ENCODE measurements at regions not wholly inside any gene's neighbourhood (a gene's known extent, or its start where the extent isn't known, plus 50 kb on each side); places are given as distances from the start of the nearest gene placed in this dataset.

DNA sequence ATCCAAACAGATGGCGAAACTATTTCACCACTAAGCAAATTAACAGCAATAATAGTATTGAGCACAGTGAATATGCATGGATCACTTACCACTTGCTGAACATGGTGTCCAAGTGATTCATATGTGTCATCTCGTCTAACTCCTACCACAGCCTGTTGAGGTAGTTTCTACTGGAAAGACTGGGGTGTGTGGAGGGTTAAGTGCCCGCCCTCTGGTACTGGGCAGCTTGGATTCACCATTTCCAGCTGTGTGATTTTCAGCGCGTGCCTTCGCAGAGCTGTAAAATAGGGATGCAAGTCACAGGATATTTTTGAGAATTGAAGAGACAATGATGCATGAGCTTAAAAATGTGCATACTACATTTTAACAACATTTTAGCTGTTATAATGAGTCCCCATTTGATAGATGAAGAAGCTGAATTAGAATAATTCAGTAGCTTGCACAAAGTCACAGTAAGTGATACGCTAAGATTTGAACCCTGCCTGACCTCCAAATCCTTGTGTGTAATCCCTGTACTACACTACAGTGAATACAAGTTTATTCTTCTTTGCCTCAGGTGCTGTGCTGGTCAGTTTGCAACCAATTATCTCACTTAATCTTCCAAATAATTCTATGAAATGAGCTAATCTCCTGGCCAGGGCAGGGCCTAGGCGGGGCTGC is 75.2 kb upstream of the SIX2 start:
- H3K4me3 ChIP-seq (ENCODE audit: low read length), result no peak overlapping the region
- no peaks in the 10 kb centered on the region for H3K4me1 ChIP-seq (ENCODE audit: control insufficient read depth, insufficient read depth, low read length)
- H3K36me3 ChIP-seq (ENCODE audit: control insufficient read depth, insufficient read depth, low read length), result no peaks in the 10 kb centered on the region
- no peaks in the 10 kb centered on the region for H3K9me3 ChIP-seq (replicated peaks; ENCODE audit: control insufficient read depth, low read depth, low read length)
- 56% methylated on average over 6 of the region's 8 CpGs for WGBS (ENCODE audit: insufficient coverage)
- DNase-seq, result no peak
- peaks cover 2% of the 10 kb centered on the region for H3K27me3 ChIP-seq (ENCODE audit: control insufficient read depth, insufficient read depth, low read length)
- H3K27ac ChIP-seq (ENCODE audit: low read length), result no peak overlapping the region

DNA sequence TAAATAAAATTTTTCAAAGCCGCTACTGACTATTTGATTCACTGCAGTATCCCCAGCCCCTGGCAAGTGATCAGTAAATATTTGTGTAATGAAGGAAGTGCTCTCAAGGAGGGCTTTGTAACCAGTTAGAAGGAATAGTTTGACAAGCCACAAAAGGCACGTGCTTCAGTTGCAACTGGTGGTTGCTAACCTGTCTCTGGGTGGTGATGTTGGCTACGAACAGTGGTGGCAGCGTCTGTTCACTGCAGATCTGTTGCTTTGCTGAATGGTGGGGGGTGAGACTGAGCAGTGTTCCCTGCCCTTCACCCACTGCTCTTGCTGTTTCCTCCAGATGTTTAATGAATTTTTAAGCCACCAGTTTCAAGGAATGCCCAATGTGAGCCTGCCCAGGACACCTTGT is 73.9 kb upstream of the SIX2 start:
- Histone ChIP-seq H3K27ac (ENCODE audit: low read length) (no peak overlapping the region), H3K27me3 (ENCODE audit: control insufficient read depth, insufficient read depth, low read length) (peaks cover 2% of the 10 kb centered on the region), H3K4me3 (ENCODE audit: low read length) (no peak overlapping the region), H3K9me3 (replicated peaks; ENCODE audit: control insufficient read depth, low read depth, low read length) (no peaks in the 10 kb centered on the region), H3K4me1 (ENCODE audit: control insufficient read depth, insufficient read depth, low read length) (no peaks in the 10 kb centered on the region), H3K36me3 (ENCODE audit: control insufficient read depth, insufficient read depth, low read length) (no peaks in the 10 kb centered on the region)
- DNase-seq, result no peak
- WGBS (ENCODE audit: insufficient coverage), result 100% methylated on average over 1 of the region's 4 CpGs

DNA sequence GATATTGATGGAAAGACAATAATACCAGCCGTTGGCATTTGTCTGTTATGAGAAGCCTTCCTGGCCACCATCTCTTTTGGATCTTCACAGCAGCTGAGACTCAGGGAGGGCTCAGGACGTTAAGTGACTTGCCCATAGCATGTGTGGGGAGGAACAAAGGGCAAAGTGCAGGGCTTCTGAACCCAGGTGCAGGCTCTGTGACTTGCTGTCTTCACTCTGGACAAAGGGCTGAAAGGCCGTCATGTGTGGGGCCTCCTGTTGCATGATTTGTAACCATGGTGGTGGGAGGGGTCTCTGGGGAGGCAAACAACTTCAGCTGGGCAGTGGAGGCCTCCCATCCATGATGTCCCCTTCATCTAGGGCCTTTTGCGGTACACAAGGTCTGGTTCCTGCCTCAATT is 65.5 kb upstream of the SIX2 start:
- H3K27me3 ChIP-seq (ENCODE audit: control insufficient read depth, insufficient read depth, low read length), result peaks cover 6% of the 10 kb centered on the region
- DNase-seq, result no peak
- no peak overlapping the region for H3K4me3 ChIP-seq (ENCODE audit: low read length)
- peaks cover 2% of the 10 kb centered on the region for H3K9me3 ChIP-seq (replicated peaks; ENCODE audit: control insufficient read depth, low read depth, low read length)
- H3K4me1 ChIP-seq (ENCODE audit: control insufficient read depth, insufficient read depth, low read length), result peaks cover 13% of the 10 kb centered on the region
- H3K27ac ChIP-seq (ENCODE audit: low read length), result no peak overlapping the region
- WGBS (ENCODE audit: insufficient coverage), result 72% methylated on average over 3 of the region's 4 CpGs
- H3K36me3 ChIP-seq (ENCODE audit: control insufficient read depth, insufficient read depth, low read length), result no peaks in the 10 kb centered on the region

DNA sequence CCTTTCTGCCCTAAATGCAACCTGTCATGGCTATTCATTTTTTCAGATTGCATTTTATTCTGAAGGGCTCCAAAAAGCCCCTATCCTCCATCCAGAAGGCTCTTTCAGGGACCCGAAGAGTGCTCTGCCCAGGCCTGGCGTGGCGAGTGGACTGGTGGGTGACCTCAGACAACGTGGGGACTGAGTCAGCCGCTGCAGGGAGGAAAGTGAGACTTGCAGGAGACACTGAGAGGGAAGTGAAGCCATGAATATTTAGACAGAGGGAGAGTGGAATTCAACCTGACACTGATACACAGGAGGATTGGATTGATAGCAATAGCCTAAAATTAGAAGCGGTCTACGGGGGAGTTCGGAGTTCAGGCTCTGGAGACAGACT is 63.6 kb upstream of the SIX2 start:
- H3K27me3 ChIP-seq (ENCODE audit: control insufficient read depth, insufficient read depth, low read length), result peaks cover 6% of the 10 kb centered on the region
- no peak overlapping the region for H3K4me3 ChIP-seq (ENCODE audit: low read length)
- no peak overlapping the region for H3K27ac ChIP-seq (ENCODE audit: low read length)
- H3K36me3 ChIP-seq (ENCODE audit: control insufficient read depth, insufficient read depth, low read length), result no peaks in the 10 kb centered on the region
- H3K4me1 ChIP-seq (ENCODE audit: control insufficient read depth, insufficient read depth, low read length), result peaks cover 29% of the 10 kb centered on the region
- peaks cover 2% of the 10 kb centered on the region for H3K9me3 ChIP-seq (replicated peaks; ENCODE audit: control insufficient read depth, low read depth, low read length)
- 80% methylated on average over 5 of the region's 8 CpGs for WGBS (ENCODE audit: insufficient coverage)
- no peak for DNase-seq

DNA sequence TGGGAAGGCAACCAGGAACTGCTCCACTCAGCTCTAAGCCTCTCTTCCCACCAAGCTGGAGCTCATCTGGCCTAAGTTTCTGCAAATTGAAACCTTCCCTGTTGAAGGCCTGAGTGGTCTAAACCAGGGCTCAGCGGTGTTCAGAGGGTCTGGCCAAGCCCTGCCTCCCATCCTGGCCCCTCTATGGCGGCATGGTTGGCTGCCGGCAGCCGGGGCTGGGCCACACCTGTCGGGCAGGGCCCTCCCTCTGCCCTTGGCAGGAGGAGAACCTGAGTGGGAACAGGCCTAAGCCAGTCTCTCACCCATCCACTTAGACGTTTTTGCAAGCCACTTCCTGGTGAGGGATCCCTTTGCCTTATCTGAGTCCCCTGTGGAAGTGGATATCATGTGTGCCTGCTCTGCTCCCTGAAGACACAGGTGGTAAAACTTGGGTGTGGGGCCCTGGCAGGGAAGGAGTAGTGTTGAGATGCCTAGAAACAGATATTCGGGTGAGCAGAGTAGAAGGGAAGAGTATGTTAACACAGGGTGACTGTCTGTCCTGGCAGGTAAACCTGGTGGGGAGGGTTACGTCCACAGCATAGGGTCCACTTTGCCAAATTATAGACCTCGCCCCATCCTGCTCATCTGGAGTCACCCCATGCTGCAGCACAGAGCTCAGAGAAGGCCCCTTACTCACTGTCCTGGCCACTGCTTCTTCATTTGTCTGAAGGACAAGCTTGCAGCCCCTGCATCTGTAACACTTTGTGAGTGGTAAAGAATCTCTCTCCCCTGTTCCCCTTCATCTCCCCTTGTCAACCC is 63.0 kb upstream of the SIX2 start:
- H3K9me3 ChIP-seq (replicated peaks; ENCODE audit: control insufficient read depth, low read depth, low read length), result peaks cover 2% of the 10 kb centered on the region
- no peak overlapping the region for H3K27ac ChIP-seq (ENCODE audit: low read length)
- 79% methylated on average over 5 of the region's 9 CpGs for WGBS (ENCODE audit: insufficient coverage)
- no peak for DNase-seq
- peaks cover 30% of the 10 kb centered on the region for H3K4me1 ChIP-seq (ENCODE audit: control insufficient read depth, insufficient read depth, low read length)
- H3K36me3 ChIP-seq (ENCODE audit: control insufficient read depth, insufficient read depth, low read length), result no peaks in the 10 kb centered on the region
- H3K4me3 ChIP-seq (ENCODE audit: low read length), result no peak overlapping the region
- peaks cover 6% of the 10 kb centered on the region for H3K27me3 ChIP-seq (ENCODE audit: control insufficient read depth, insufficient read depth, low read length)

DNA sequence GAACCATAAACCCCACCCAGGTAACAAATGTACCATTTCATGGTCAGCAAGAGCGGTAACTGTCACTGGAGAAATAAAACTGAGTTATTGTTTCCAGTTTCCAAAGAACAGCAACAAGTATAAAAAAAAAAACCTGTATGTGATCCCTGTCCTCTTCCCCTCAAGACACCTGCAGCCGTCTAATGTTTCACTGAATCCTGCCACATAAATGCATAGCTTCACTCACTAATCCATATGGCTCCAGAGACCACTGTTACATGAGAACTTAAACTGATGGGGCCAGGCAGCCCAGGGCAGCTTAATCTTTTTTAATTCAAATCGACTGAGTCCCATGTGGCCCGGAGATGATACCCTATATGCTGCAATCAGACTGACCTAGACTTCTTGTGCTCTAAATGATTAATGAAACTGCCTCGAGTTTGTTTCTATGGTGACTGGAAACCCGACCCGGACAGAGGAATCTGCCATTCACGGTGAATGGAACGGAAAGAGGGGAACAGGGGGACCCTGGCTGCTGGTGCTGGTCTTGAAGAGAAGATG is 60.9 kb upstream of the SIX2 start:
- H3K9me3 ChIP-seq (replicated peaks; ENCODE audit: control insufficient read depth, low read depth, low read length), result peaks cover 2% of the 10 kb centered on the region
- H3K27me3 ChIP-seq (ENCODE audit: control insufficient read depth, insufficient read depth, low read length), result peaks cover 6% of the 10 kb centered on the region

DNA sequence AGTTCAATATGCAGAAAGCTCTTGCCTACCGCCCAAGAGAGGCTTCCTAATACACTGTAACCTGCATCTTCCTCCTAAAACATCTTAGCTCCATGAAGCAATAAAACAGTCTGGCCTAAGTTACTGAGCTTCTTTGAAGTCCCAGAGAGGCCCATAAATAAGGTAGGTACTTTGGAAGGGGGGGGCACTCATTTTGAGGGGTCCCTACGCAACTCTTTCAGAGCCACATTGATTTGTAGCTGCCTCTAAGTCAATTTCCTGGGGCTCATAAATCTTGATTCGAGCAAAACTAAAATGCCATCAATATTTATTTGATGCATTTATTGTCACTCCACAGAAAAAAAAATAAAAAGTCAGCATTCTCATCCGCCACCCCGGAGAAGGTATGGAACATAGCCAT is 60.4 kb upstream of the SIX2 start:
- H3K9me3 ChIP-seq (replicated peaks; ENCODE audit: control insufficient read depth, low read depth, low read length), result peaks cover 2% of the 10 kb centered on the region
- DNase-seq, result no peak
- no peak overlapping the region for H3K27ac ChIP-seq (ENCODE audit: low read length)
- no peaks in the 10 kb centered on the region for H3K36me3 ChIP-seq (ENCODE audit: control insufficient read depth, insufficient read depth, low read length)
- H3K4me1 ChIP-seq (ENCODE audit: control insufficient read depth, insufficient read depth, low read length), result peaks cover 30% of the 10 kb centered on the region
- H3K4me3 ChIP-seq (ENCODE audit: low read length), result no peak overlapping the region
- H3K27me3 ChIP-seq (ENCODE audit: control insufficient read depth, insufficient read depth, low read length), result peaks cover 6% of the 10 kb centered on the region
- WGBS (ENCODE audit: insufficient coverage), result 44% methylated on average over 3 of the region's 5 CpGs

More for the DNA sequence above, 60.9 kb upstream of the SIX2 start:
- Histone ChIP-seq H3K4me3 (ENCODE audit: low read length) (no peak overlapping the region), H3K27ac (ENCODE audit: low read length) (no peak overlapping the region), H3K4me1 (ENCODE audit: control insufficient read depth, insufficient read depth, low read length) (peaks cover 30% of the 10 kb centered on the region), H3K36me3 (ENCODE audit: control insufficient read depth, insufficient read depth, low read length) (no peaks in the 10 kb centered on the region)
- DNase-seq, result peak; percentile 8
- WGBS (ENCODE audit: insufficient coverage), result 20% methylated on average over 6 of the region's 9 CpGs

DNA sequence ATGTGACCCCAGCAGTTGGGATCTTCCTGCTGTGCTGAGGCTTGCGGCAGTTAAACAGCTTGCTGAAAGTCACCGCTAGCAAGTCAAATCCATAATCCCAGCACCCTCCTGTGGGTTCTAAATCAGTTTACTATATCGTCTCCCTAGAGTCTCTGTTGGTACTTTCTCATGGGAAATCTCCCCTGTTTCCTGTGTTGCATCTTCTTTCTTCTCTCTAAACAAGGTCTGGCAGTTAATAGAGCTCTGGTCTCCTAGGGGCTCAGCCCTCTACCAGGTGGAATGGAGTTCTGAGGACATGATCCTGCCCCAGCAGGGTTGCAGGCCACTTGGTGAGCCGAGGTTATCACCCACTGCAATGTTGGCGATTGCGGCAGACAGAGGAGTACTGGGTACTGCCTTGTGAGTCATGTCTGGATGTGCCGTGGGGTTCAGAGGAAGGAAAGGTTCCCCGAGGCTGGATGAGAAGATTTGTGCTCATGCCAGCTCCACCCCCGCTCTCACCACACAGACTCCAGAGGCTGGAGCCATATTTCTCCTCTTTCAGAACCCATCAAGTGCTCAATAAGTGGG is 59.4 kb upstream of the SIX2 start:
- Histone ChIP-seq H3K9me3 (replicated peaks; ENCODE audit: control insufficient read depth, low read depth, low read length) (peaks cover 2% of the 10 kb centered on the region), H3K4me3 (ENCODE audit: low read length) (no peak overlapping the region), H3K27ac (ENCODE audit: low read length) (no peak overlapping the region), H3K36me3 (ENCODE audit: control insufficient read depth, insufficient read depth, low read length) (no peaks in the 10 kb centered on the region), H3K27me3 (ENCODE audit: control insufficient read depth, insufficient read depth, low read length) (peaks cover 6% of the 10 kb centered on the region), H3K4me1 (ENCODE audit: control insufficient read depth, insufficient read depth, low read length) (peaks cover 30% of the 10 kb centered on the region)
- DNase-seq, result no peak
- WGBS (ENCODE audit: insufficient coverage), result 56% methylated on average over 6 of the region's 9 CpGs

DNA sequence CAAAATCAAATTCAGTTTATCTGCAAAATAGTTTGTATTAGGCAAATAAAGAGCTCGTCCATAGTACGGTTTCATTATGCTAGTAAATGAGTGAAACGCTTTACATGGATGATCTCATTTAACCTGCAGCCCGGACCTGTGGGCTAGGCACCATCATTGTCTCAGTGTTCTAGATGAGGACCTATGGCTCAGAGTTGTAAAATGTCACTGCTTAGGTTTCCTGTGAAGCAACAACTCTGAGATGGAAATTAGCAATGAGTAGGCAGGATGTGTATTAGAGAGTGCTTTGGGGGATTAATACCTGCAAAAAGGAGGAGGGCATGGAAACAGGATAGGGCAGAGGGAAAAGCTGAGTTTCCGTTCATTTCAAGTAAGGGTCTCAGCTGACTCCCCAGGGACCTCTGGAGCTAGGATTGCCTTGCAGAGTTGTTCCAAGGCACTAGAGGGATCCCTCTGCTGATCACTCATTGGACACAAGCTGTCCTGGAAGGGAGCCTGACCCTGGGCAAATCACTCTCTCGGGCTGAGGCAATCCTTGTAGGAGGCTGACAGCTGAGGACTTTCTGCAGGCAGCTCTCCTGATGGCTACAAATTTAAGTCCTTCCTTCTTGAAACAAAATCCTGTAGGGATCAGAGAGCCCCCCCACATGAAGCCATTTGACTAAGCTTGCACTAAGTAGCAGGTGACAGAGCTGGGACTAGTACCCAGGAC is 58.8 kb upstream of the SIX2 start:
- peak; percentile 67 for DNase-seq
- peaks cover 3% of the 10 kb centered on the region for H3K27me3 ChIP-seq (ENCODE audit: control insufficient read depth, insufficient read depth, low read length)
- peaks cover 29% of the 10 kb centered on the region for H3K4me1 ChIP-seq (ENCODE audit: control insufficient read depth, insufficient read depth, low read length)
- H3K36me3 ChIP-seq (ENCODE audit: control insufficient read depth, insufficient read depth, low read length), result no peaks in the 10 kb centered on the region
- no peak overlapping the region for H3K4me3 ChIP-seq (ENCODE audit: low read length)
- no peak overlapping the region for H3K27ac ChIP-seq (ENCODE audit: low read length)
- no peaks in the 10 kb centered on the region for H3K9me3 ChIP-seq (replicated peaks; ENCODE audit: control insufficient read depth, low read depth, low read length)
- WGBS (ENCODE audit: insufficient coverage), result 50% methylated on average over 6 of the region's 6 CpGs

Measured in muscle of leg (tissue), 3 donors.